ENCODE measurements at regions not wholly inside any gene's neighbourhood (a gene's known extent, or its start where the extent isn't known, plus 50 kb on each side); places are given as distances from the start of the nearest gene placed in this dataset.

DNA sequence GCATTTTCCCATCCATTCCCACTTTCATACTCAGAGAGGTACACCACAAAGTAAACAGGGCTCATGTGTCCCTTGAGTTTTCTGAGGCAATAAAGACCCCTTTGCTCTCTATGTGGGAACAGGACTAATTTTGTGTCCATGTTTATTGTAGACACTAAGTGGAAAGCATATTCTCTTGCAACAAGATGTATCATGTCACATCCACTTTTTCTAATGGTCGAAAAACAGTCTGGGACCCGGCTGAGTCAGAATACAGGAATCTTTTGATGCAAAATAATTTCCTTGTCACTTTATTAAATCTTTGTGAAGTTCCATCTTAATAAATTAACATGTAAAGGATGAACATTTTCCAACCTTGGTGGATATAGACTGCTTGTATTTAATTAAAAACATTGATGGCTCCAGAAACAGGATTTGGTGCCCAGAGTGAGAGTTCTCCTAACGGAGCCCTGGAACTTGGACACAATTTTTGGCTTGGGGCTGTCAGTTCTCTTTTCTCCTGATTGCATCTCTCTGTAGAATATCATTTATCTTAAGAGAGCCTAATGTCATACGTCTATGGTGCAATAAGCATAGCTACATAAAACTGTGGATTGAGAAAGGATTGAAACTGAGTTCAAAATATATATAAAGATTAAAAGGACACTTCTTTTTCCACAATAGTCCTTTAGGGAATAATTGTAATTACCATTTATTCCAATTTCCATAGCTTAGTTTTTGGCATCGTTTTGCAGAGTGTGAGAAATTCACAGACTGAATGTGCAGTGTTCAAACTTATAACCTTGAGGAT is 1116.7 kb upstream of the SEMA6A start:
- no peak for TF ChIP-seq CTCF (IDR thresholded peaks at IDR 0.05; ENCODE audit: low read depth, low read length, missing control alignments)
- no peak for DNase-seq (ENCODE audit: low read depth)
- H3K4me3 ChIP-seq (ENCODE audit: low read depth, low read length): no peak overlapping the region

GRCh38 chr5:117690612-117691011 is 1116.0 kb upstream of the SEMA6A start:
- no peak for DNase-seq (ENCODE audit: low read depth)
- H3K4me3 ChIP-seq (ENCODE audit: low read depth, low read length): no peak overlapping the region
- TF ChIP-seq CTCF (IDR thresholded peaks at IDR 0.05; ENCODE audit: low read depth, low read length, missing control alignments): no peak

GRCh38 chr5:117686926-117687325 is 1112.3 kb upstream of the SEMA6A start:
- H3K4me3 ChIP-seq (ENCODE audit: low read depth, low read length): no peak overlapping the region
- no peak for DNase-seq (ENCODE audit: low read depth)
- no peak for TF ChIP-seq CTCF (IDR thresholded peaks at IDR 0.05; ENCODE audit: low read depth, low read length, missing control alignments)

DNA sequence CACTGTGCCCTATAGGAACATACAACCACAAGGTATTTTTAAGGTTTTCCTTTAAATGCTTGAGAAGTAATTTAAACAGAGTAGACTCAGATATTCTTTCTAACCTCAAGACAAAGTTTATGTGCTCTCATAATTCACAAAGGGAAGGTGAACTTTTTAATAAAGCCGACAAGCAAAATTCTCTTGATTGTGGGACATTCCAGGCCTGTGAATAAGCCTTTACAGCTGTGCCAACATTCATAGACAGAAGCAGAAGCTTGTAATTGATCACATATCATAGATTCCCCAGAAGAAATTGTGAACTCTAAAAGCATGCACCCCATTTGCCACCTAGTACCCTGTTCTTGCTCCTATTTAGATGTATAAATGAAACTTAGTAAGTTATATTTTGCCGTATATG is 1107.8 kb upstream of the SEMA6A start:
- no peak for DNase-seq (ENCODE audit: low read depth)
- TF ChIP-seq CTCF (IDR thresholded peaks at IDR 0.05; ENCODE audit: low read depth, low read length, missing control alignments): no peak

DNA sequence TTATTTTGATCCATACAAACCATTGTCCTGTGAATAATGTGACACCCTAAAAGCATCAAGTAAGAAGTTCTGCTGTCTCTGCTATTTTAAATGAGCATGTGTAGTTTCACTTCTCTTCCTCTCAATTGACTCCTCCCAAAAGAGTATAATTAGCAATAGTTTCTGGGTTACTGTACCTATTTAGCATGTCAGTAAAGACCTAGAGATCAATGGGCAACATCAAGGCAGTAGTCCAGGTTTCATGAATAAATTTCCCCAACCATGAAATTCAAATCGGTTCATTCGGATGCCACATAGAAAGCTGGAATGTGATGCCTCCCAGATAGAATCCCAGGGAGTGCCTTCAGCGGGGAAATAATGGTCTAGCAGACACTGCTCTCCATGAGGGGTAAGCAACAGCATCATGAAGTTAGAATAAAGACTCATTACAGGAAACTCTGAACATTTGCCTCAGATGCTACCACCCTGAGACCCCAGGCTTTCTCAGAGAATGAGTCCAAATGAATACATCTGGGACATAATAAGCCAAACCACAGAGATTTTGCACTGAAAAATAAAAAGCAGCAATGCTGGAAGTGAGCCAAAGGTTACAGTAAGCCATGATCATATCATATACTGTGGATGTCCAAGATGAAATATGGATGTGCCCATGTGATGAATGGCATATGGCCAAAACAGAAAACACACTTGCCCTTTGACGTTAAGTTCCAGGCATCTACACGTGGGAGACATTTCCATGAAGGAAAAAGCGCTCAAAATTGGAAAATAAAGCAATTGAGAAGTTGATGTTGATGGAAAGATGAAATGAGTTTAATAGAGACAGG is 1107.0 kb upstream of the SEMA6A start:
- H3K4me3 ChIP-seq (ENCODE audit: low read depth, low read length): no peak overlapping the region
- TF ChIP-seq CTCF (IDR thresholded peaks at IDR 0.05; ENCODE audit: low read depth, low read length, missing control alignments): no peak
- no peak for DNase-seq (ENCODE audit: low read depth)

More for the DNA sequence above, 1107.8 kb upstream of the SEMA6A start:
- no peak overlapping the region for H3K4me3 ChIP-seq (ENCODE audit: low read depth, low read length)

DNA sequence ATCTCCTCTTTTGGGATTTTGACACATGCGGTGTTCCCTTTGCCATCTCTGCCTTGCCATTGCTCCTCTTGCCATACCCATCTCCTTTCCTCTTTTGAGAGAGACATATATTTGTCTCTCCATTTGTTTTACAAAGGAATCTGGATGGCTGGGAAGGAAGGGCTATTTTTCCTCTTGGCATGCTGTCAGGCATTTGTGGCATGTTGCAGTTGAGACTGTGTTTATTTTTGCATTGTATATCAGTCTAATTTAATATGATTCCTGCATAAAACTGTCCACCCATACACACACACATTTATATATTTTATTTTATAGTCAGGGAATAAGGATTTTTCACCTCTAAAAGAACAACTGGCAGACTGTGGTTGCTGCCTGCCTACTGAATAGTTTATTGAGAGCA is 1105.8 kb upstream of the SEMA6A start:
- no peak for DNase-seq (ENCODE audit: low read depth)
- no peak for TF ChIP-seq CTCF (IDR thresholded peaks at IDR 0.05; ENCODE audit: low read depth, low read length, missing control alignments)
- no peak overlapping the region for H3K4me3 ChIP-seq (ENCODE audit: low read depth, low read length)
